HepG2 (cell line): ENCODE measurements at regions not wholly inside any gene's neighbourhood (a gene's known extent, or its start where the extent isn't known, plus 50 kb on each side); places are given as distances from the start of the nearest gene placed in this dataset.

ENCODE experiments used
- ATAC-seq: fragments of 200-7000 bp; cut with Tn5 transposase; 3 replicates; pipeline ENCODE4 v1.9.1; 2020; ENCODE audit warnings: mild to moderate bottlenecking, moderate library complexity
- BruUV-seq: library from RNA; stranded (reverse); fragments of 400-500 nt; replicated peaks from 2 replicates; lab custom pipeline; 2021; lab: Mats Ljungman, UMichigan
- CTCF ChIA-PET: fragments of 300-600 bp; formaldehyde crosslinking; extraction: SDS; loops from one replicate; lab custom pipeline; 2021; ENCODE audit warnings: low total read pairs, inconsistent platforms, low intra/inter-chr PET ratio; lab: Yijun Ruan, JAX
- POLR2A ChIA-PET: fragments of 350-600 bp; sonication (Branson Sonifier 250); formaldehyde crosslinking; loops from one replicate; lab custom pipeline; 2020; ENCODE audit warnings: antibody characterized with exemption, inconsistent platforms; lab: Yijun Ruan, JAX
- DNase-seq: peaks from one replicate; pipeline ENCODE4 v3.0.0-alpha.2; 2015; ENCODE audit warnings: low spot score
- FAIRE-seq: peaks from 3 replicates; lab custom pipeline; 2011; peaks lifted over from hg19 to GRCh38; lab: Jason Lieb, UNC
- H2AFZ ChIP-seq: one replicate; pipeline ENCODE4 v1.6.1; 2011; ENCODE audit warnings: low read length, inconsistent platforms
- H3K27ac ChIP-seq: fragments of 300-600 bp; 3 replicates; pipeline ENCODE4 v1.8.0; 2011; ENCODE audit warnings: mixed run types, mild to moderate bottlenecking, mixed read lengths, low read length, inconsistent platforms; ENCODE audit not compliant: insufficient read depth; ENCODE audit errors: extremely low read length
- H3K27me3 ChIP-seq, 2 experiments: fragments of 200-600 bp in 1 of 2; 2 replicates in 1 of 2; 3 replicates in 1 of 2; pipeline versions ENCODE4 v1.6.0 to v1.8.0; 2011; ENCODE audit warnings: low read length in 2 of 2, mild to moderate bottlenecking in 2 of 2, moderate library complexity in 2 of 2, inconsistent platforms in 1 of 2; ENCODE audit not compliant: insufficient read depth in 2 of 2, control insufficient read depth in 1 of 2
- H3K36me3 ChIP-seq, 2 experiments: fragments of 200-600 bp in 1 of 2; replicated peaks in 1 of 2; 2 replicates in 1 of 2; 3 replicates in 1 of 2; pipeline versions ENCODE4 v1.5.1 to v1.8.0; 2011; ENCODE audit warnings: low read length in 2 of 2, inconsistent platforms in 1 of 2; ENCODE audit not compliant: insufficient read depth in 2 of 2, control insufficient read depth in 1 of 2
- H3K4me1 ChIP-seq: 2 replicates; pipeline ENCODE4 v1.5.1; 2012; ENCODE audit warnings: low read length, inconsistent platforms; ENCODE audit not compliant: insufficient read depth
- H3K4me2 ChIP-seq: 2 replicates; pipeline ENCODE4 v1.6.0; 2011; ENCODE audit warnings: low read depth, low read length, inconsistent platforms
- H3K4me3 ChIP-seq, 3 experiments: fragments of 200-600 bp in 1 of 3; sonication (generic), shearing (Covaris generic) in 1 of 3; replicated peaks in 1 of 3; 2 replicates each; pipeline ENCODE4 v1.5.1; 2011 to 2016; ENCODE audit warnings: low read length in 3 of 3, inconsistent platforms in 2 of 3, low read depth in 2 of 3, mild to moderate bottlenecking in 2 of 3, control low read depth in 1 of 3, mixed read lengths in 1 of 3; ENCODE audit not compliant: insufficient read depth in 1 of 3
- H3K79me2 ChIP-seq: one replicate; pipeline ENCODE4 v1.6.1; 2011; ENCODE audit warnings: low read length, inconsistent platforms; ENCODE audit not compliant: insufficient read depth
- H3K9ac ChIP-seq: 2 replicates; pipeline ENCODE4 v1.6.0; 2011; ENCODE audit warnings: mild to moderate bottlenecking, low read depth, low read length, inconsistent platforms; ENCODE audit not compliant: insufficient read depth
- H3K9me3 ChIP-seq: 2 replicates; pipeline ENCODE4 v1.5.1; 2012; ENCODE audit warnings: mild to moderate bottlenecking, low read length
- H4K20me1 ChIP-seq: 2 replicates; pipeline ENCODE4 v1.6.0; 2011; ENCODE audit warnings: inconsistent platforms, mild to moderate bottlenecking, low read length, moderate library complexity; ENCODE audit not compliant: insufficient read depth
- EHMT2 ChIP-seq: fragments of 200-600 bp; sonication (generic); IDR thresholded peaks from 2 replicates; pipeline ENCODE4 v1.7.0; 2017; ENCODE audit warnings: antibody characterized with exemption, low read depth, low read length, borderline replicate concordance
- ELF3 ChIP-seq: IDR thresholded peaks from 2 replicates; pipeline ENCODE4 v1.6.1; 2016; ENCODE audit warnings: missing genetic modification reagents, missing compliant biosample characterization
- FOSL1 ChIP-seq: sonication (generic); formaldehyde crosslinking; IDR thresholded peaks from 2 replicates; pipeline ENCODE4 v1.9.0; 2021; ENCODE audit warnings: missing genetic modification reagents, borderline replicate concordance
- FOXK1 ChIP-seq: sonication (generic); formaldehyde crosslinking; IDR thresholded peaks from 2 replicates; pipeline ENCODE4 v1.4.0; 2020; ENCODE audit warnings: low read depth, missing genetic modification reagents, borderline replicate concordance
- JUN ChIP-seq: sonication (generic); formaldehyde crosslinking; IDR thresholded peaks from 2 replicates; pipeline ENCODE4 v1.4.0; 2020; ENCODE audit warnings: mild to moderate bottlenecking, missing genetic modification reagents
- PCBP2 ChIP-seq: fragments of 200-400 bp; formaldehyde crosslinking; optimal IDR thresholded peaks from 2 replicates; pipeline ENCODE3; 2018; ENCODE audit warnings: low read length, low read depth; ENCODE audit not compliant: poor library complexity, severe bottlenecking
- RBM22 ChIP-seq: fragments of 200-400 bp; formaldehyde crosslinking; optimal IDR thresholded peaks from 2 replicates; pipeline ENCODE3; 2017; ENCODE audit warnings: mild to moderate bottlenecking, low read length, moderate library complexity
- TBX3 ChIP-seq: fragments of 450-650 bp; IDR thresholded peaks from 2 replicates; pipeline ENCODE4 v1.6.1; 2017; ENCODE audit warnings: antibody characterized with exemption, mild to moderate bottlenecking, inconsistent platforms, borderline replicate concordance
- TCF7L2 ChIP-seq: IDR thresholded peaks from 2 replicates; pipeline ENCODE4 v1.6.1; 2011; ENCODE audit warnings: mild to moderate bottlenecking, low read depth, low read length, moderate library complexity
- ZFP62 ChIP-seq: sonication (generic); formaldehyde crosslinking; IDR thresholded peaks from 2 replicates; pipeline ENCODE4 v1.4.0; 2020; ENCODE audit warnings: missing genetic modification reagents
- ZNF234 ChIP-seq: sonication (generic); formaldehyde crosslinking; conservative IDR thresholded peaks from 2 replicates; pipeline ENCODE4 v1.5.1; 2020; ENCODE audit warnings: mild to moderate bottlenecking, missing genetic modification reagents
- ZNF263 ChIP-seq: sonication (generic); formaldehyde crosslinking; IDR thresholded peaks from 2 replicates; pipeline ENCODE4 v1.4.0; 2020; ENCODE audit warnings: missing genetic modification reagents
- ZNF331 ChIP-seq: sonication (generic); formaldehyde crosslinking; IDR thresholded peaks from 2 replicates; pipeline ENCODE4 v1.4.0; 2020; ENCODE audit warnings: missing genetic modification reagents
- ZNF503 ChIP-seq: sonication (generic); formaldehyde crosslinking; IDR thresholded peaks from 2 replicates; pipeline ENCODE4 v1.4.0; 2020; ENCODE audit warnings: missing genetic modification reagents
- in situ Hi-C: cut with HindIII; loops from 2 replicates; pipeline ENCODE4 v1.10.0; 2017; ENCODE audit warnings: low pct_unique_long_range_greater_than_20kb; ENCODE audit not compliant: extremely low pct_ligation_motif_present
- intact Hi-C: fragments of 100-400 bp; cut with micrococcal nuclease; formaldehyde crosslinking; loops from one replicate; pipeline ENCODE4 v1.10.0; 2022; ENCODE audit not compliant: unreplicated experiment
- TF ChIP-seq, protein P1 (sequence below): sonication (generic); formaldehyde crosslinking; IDR thresholded peaks from 2 replicates; pipeline ENCODE4 v1.8.1; 2023; ENCODE audit warnings: missing genetic modification reagents, inconsistent platforms, borderline replicate concordance
- TF ChIP-seq, protein P2 (sequence below): sonication (generic); formaldehyde crosslinking; conservative IDR thresholded peaks from 2 replicates; pipeline ENCODE4 v1.8.0; 2022; ENCODE audit warnings: mild to moderate bottlenecking, moderate library complexity, missing genetic modification reagents

GRCh38 chr3:148373961-148374360, 323.7 kb upstream of the AGTR1 start:
- ChIA-PET CTCF (no interaction called here), POLR2A (no interaction called here)
- DNase-seq = no peak
- H2AFZ ChIP-seq = no peak overlapping the region
- no peaks in the 10 kb centered on the region for H3K79me2 ChIP-seq
- BruUV-seq = no TSS peak
- H3K27me3 ChIP-seq = no peaks in the 10 kb centered on the region
- in situ Hi-C loops (loop anchor here (10.0 kb wide), 1 partner anchor 341 kb away; no protein-coding TSS in a partner anchor), intact Hi-C loops (no loop called here)
- no peak overlapping the region for H3K4me2 ChIP-seq
- H3K9me3 ChIP-seq = no peaks in the 10 kb centered on the region
- no peak overlapping the region for H3K4me3 ChIP-seq
- no peak overlapping the region for H3K27ac ChIP-seq
- no peak for ATAC-seq
- no peaks in the 10 kb centered on the region for H3K4me1 ChIP-seq
- H4K20me1 ChIP-seq = no peaks in the 10 kb centered on the region
- no peak overlapping the region for H3K9ac ChIP-seq
- TF ChIP-seq TCF7L2 (no peak), EHMT2 (no peak), JUN (CRISPR knock-in tag) (no peak), ZNF234 (CRISPR knock-in tag) (no peak), ZFP62 (CRISPR knock-in tag) (no peak), FOXK1 (no peak), ELF3 (CRISPR knock-in tag) (no peak), PCBP2 (no peak), ZNF331 (CRISPR knock-in tag) (no peak), TBX3 (no peak), RBM22 (no peak), FOSL1 (CRISPR knock-in tag) (no peak), ZNF503 (no peak), ZNF263 (CRISPR knock-in tag) (no peak)
- TF ChIP-seq, protein P1, sequence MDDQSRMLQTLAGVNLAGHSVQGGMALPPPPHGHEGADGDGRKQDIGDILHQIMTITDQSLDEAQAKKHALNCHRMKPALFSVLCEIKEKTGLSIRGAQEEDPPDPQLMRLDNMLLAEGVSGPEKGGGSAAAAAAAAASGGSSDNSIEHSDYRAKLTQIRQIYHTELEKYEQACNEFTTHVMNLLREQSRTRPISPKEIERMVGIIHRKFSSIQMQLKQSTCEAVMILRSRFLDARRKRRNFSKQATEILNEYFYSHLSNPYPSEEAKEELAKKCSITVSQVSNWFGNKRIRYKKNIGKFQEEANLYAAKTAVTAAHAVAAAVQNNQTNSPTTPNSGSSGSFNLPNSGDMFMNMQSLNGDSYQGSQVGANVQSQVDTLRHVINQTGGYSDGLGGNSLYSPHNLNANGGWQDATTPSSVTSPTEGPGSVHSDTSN = no peak
- TF ChIP-seq, protein P2, sequence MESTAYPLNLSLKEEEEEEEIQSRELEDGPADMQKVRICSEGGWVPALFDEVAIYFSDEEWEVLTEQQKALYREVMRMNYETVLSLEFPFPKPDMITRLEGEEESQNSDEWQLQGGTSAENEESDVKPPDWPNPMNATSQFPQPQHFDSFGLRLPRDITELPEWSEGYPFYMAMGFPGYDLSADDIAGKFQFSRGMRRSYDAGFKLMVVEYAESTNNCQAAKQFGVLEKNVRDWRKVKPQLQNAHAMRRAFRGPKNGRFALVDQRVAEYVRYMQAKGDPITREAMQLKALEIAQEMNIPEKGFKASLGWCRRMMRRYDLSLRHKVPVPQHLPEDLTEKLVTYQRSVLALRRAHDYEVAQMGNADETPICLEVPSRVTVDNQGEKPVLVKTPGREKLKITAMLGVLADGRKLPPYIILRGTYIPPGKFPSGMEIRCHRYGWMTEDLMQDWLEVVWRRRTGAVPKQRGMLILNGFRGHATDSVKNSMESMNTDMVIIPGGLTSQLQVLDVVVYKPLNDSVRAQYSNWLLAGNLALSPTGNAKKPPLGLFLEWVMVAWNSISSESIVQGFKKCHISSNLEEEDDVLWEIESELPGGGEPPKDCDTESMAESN (CRISPR knock-in tag) = no peak
- FAIRE-seq = no peak
- no peaks in the 10 kb centered on the region for H3K36me3 ChIP-seq
